Endothelial cell of umbilical vein (primary cell): ENCODE measurements at regions not wholly inside any gene's neighbourhood (a gene's known extent, or its start where the extent isn't known, plus 50 kb on each side); places are given as distances from the start of the nearest gene placed in this dataset.
"Not testable (repeated sequence)": the region's sequence is repeated elsewhere in the genome, so short reads cannot be mapped to it uniquely, and the experiment has no call there.

Experiments
- EZH2 ChIP-seq: IDR thresholded peaks from 2 replicates; pipeline ENCODE4 v1.6.1; 2012; ENCODE audit warnings: borderline replicate concordance, low read depth, mild to moderate bottlenecking, moderate library complexity, low read length, inconsistent platforms; ENCODE audit not compliant: severe bottlenecking
- POLR2A ChIP-seq: IDR thresholded peaks from 2 replicates; pipeline ENCODE4 v1.6.1; 2012; ENCODE audit warnings: low read depth, mild to moderate bottlenecking, control low read depth, low read length
- POLR2AphosphoS5 ChIP-seq: IDR thresholded peaks from 2 replicates; pipeline ENCODE4 v1.6.1; 2012; ENCODE audit warnings: low read depth, mild to moderate bottlenecking, control low read depth, low read length, moderate library complexity; ENCODE audit not compliant: insufficient read depth
- TF ChIP-seq, protein P1 (sequence below), 2 donors: IDR thresholded peaks; 1 replicate in 1 of 2; 2 replicates in 1 of 2; pipeline ENCODE4 v1.5.1; 2011; ENCODE audit warnings: low read length in 2 of 2, mild to moderate bottlenecking in 2 of 2, moderate library complexity in 2 of 2, control low read depth in 1 of 2, inconsistent platforms in 1 of 2, low read depth in 1 of 2; ENCODE audit not compliant: insufficient read depth in 1 of 2; ENCODE audit errors: extremely low read depth in 1 of 2
- TF ChIP-seq, protein P2 (sequence below): IDR thresholded peaks from 2 replicates; pipeline ENCODE4 v1.6.1; 2011; ENCODE audit not compliant: insufficient read depth, insufficient read length

DNA sequence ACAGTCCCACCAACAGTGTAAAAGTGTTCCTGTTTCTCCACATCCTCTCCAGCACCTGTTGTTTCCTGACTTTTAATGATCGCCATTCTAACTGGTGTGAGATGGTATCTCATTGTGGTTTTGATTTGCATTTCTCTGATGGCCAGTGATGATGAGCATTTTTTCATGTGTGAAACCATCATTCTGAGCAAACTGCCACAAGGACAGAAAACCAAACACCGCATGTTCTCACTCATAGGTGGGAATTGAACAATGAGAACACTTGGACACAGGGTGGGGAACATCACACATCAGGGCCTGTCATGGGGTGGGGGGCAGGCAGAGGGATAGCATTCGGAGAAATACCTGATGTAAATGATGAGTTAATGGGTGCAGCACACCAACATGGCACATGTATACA lies 240.8 kb downstream of the FAT3 start:
- TF ChIP-seq EZH2, POLR2A, POLR2AphosphoS5: not testable (repeated sequence)
- TF ChIP-seq, protein P1, sequence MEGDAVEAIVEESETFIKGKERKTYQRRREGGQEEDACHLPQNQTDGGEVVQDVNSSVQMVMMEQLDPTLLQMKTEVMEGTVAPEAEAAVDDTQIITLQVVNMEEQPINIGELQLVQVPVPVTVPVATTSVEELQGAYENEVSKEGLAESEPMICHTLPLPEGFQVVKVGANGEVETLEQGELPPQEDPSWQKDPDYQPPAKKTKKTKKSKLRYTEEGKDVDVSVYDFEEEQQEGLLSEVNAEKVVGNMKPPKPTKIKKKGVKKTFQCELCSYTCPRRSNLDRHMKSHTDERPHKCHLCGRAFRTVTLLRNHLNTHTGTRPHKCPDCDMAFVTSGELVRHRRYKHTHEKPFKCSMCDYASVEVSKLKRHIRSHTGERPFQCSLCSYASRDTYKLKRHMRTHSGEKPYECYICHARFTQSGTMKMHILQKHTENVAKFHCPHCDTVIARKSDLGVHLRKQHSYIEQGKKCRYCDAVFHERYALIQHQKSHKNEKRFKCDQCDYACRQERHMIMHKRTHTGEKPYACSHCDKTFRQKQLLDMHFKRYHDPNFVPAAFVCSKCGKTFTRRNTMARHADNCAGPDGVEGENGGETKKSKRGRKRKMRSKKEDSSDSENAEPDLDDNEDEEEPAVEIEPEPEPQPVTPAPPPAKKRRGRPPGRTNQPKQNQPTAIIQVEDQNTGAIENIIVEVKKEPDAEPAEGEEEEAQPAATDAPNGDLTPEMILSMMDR (IDR thresholded peaks at IDR 0.05; ENCODE audit: extremely low read depth in 1 of 2, insufficient read depth in 1 of 2, low read depth in 1 of 2, low read length in 2 of 2) = not testable (repeated sequence)
- TF ChIP-seq, protein P2, sequence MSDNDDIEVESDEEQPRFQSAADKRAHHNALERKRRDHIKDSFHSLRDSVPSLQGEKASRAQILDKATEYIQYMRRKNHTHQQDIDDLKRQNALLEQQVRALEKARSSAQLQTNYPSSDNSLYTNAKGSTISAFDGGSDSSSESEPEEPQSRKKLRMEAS = not testable (repeated sequence)
